ENCODE measurements at regions not wholly inside any gene's neighbourhood (a gene's known extent, or its start where the extent isn't known, plus 50 kb on each side); places are given as distances from the start of the nearest gene placed in this dataset.

DNA sequence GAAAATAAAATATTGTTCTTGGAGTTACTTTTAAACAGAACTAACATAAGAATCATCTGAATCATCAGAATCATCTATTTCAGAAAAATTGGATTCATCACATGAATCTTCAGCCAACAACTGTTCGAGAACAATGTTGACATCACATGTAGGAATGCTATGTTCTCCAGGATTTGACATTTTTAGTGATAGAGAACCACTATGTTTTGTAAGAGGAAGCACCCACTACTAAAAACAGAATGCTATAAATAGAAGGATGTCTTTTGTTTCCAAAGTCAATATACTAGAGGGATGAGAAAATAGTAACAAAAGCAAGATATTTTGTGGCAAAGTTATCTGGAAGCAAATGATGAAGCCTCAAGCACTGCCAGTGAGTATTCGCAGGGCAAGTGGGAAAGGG is 263.4 kb upstream of the DDI1 start:
- TF ChIP-seq, protein P1, sequence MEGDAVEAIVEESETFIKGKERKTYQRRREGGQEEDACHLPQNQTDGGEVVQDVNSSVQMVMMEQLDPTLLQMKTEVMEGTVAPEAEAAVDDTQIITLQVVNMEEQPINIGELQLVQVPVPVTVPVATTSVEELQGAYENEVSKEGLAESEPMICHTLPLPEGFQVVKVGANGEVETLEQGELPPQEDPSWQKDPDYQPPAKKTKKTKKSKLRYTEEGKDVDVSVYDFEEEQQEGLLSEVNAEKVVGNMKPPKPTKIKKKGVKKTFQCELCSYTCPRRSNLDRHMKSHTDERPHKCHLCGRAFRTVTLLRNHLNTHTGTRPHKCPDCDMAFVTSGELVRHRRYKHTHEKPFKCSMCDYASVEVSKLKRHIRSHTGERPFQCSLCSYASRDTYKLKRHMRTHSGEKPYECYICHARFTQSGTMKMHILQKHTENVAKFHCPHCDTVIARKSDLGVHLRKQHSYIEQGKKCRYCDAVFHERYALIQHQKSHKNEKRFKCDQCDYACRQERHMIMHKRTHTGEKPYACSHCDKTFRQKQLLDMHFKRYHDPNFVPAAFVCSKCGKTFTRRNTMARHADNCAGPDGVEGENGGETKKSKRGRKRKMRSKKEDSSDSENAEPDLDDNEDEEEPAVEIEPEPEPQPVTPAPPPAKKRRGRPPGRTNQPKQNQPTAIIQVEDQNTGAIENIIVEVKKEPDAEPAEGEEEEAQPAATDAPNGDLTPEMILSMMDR (IDR thresholded peaks at IDR 0.05; ENCODE audit: insufficient read depth, low read depth, low read length): no peak
- TF ChIP-seq EZH2 (IDR thresholded peaks at IDR 0.05; ENCODE audit: insufficient read depth, low read length): no peak
